ENCODE measurements at regions not wholly inside any gene's neighbourhood (a gene's known extent, or its start where the extent isn't known, plus 50 kb on each side); places are given as distances from the start of the nearest gene placed in this dataset.

- TF ChIP-seq, protein P1, sequence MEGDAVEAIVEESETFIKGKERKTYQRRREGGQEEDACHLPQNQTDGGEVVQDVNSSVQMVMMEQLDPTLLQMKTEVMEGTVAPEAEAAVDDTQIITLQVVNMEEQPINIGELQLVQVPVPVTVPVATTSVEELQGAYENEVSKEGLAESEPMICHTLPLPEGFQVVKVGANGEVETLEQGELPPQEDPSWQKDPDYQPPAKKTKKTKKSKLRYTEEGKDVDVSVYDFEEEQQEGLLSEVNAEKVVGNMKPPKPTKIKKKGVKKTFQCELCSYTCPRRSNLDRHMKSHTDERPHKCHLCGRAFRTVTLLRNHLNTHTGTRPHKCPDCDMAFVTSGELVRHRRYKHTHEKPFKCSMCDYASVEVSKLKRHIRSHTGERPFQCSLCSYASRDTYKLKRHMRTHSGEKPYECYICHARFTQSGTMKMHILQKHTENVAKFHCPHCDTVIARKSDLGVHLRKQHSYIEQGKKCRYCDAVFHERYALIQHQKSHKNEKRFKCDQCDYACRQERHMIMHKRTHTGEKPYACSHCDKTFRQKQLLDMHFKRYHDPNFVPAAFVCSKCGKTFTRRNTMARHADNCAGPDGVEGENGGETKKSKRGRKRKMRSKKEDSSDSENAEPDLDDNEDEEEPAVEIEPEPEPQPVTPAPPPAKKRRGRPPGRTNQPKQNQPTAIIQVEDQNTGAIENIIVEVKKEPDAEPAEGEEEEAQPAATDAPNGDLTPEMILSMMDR (conservative IDR thresholded peaks at IDR 0.05 in 1 of 2, IDR thresholded peaks at IDR 0.05 in 1 of 2; ENCODE audit: extremely low read depth in 1 of 2, insufficient read depth in 1 of 2, low read depth in 1 of 2, low read length in 2 of 2), result no peak
- no peak for TF ChIP-seq EZH2 (IDR thresholded peaks at IDR 0.05; ENCODE audit: borderline replicate concordance, low read length)
Measured at GRCh38 chr3:177778633-177779032, 581.4 kb upstream of the TBL1XR1 start.

Measured in mammary epithelial cell (primary cell).